ENCODE measurements at regions not wholly inside any gene's neighbourhood (a gene's known extent, or its start where the extent isn't known, plus 50 kb on each side); places are given as distances from the start of the nearest gene placed in this dataset.

DNA sequence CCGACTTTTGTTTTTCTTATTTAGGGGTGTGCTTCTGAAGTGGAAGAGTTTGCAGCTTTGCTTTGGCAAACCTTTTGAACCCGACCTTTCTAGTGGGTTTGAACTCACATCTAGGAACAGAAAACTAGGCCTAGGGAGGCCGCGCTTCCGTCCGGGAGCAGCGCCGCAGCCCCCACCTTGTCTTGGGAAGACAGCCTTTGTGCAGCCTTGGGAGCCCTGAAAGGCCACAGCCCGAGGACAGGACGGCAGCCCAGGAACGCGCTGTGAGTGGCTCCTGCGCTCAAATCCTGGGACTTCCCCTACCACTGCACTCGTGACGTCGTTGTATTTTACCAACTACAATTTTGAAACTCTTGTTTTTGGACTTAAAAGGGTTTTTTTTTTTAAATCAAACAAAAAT lies 53.7 kb upstream of the ZNF267 start:
- H3K36me3 ChIP-seq (ENCODE audit: control insufficient read depth in 2 of 2, insufficient read depth in 2 of 2, low read length in 1 of 2), result no peaks in the 10 kb centered on the region
- 89% methylated on average over 16 of the region's 16 CpGs for WGBS (ENCODE audit: insufficient coverage, insufficient replicate concordance, low lambda C conversion rate, missing lambda C conversion rate)
- TF ChIP-seq TCF7 (IDR thresholded peaks at IDR 0.05; ENCODE audit: borderline replicate concordance) (no peak), CEBPB (IDR thresholded peaks at IDR 0.05; ENCODE audit: borderline replicate concordance in 1 of 2, low read depth in 2 of 2, low read length in 2 of 2) (no peak), NBN (IDR thresholded peaks at IDR 0.05) (no peak), JUNB (IDR thresholded peaks at IDR 0.05) (no peak), HDGF (IDR thresholded peaks at IDR 0.05) (no peak), RB1 (IDR thresholded peaks at IDR 0.05; ENCODE audit: borderline replicate concordance) (no peak), TBL1XR1 (IDR thresholded peaks at IDR 0.05; ENCODE audit: low read depth, low read length) (no peak), PAX5 (IDR thresholded peaks at IDR 0.05; ENCODE audit: borderline replicate concordance, low read depth, low read length) (no peak), RFX5 (IDR thresholded peaks at IDR 0.05; ENCODE audit: low read depth, low read length) (no peak), BHLHE40 (IDR thresholded peaks at IDR 0.05; ENCODE audit: borderline replicate concordance in 1 of 2, low read depth in 2 of 2, low read length in 1 of 2) (no peak), NFIC (IDR thresholded peaks at IDR 0.05; ENCODE audit: low read depth, low read length) (no peak), GATAD2B (conservative IDR thresholded peaks at IDR 0.05; ENCODE audit: low read depth) (no peak)
- TF ChIP-seq, protein P1, sequence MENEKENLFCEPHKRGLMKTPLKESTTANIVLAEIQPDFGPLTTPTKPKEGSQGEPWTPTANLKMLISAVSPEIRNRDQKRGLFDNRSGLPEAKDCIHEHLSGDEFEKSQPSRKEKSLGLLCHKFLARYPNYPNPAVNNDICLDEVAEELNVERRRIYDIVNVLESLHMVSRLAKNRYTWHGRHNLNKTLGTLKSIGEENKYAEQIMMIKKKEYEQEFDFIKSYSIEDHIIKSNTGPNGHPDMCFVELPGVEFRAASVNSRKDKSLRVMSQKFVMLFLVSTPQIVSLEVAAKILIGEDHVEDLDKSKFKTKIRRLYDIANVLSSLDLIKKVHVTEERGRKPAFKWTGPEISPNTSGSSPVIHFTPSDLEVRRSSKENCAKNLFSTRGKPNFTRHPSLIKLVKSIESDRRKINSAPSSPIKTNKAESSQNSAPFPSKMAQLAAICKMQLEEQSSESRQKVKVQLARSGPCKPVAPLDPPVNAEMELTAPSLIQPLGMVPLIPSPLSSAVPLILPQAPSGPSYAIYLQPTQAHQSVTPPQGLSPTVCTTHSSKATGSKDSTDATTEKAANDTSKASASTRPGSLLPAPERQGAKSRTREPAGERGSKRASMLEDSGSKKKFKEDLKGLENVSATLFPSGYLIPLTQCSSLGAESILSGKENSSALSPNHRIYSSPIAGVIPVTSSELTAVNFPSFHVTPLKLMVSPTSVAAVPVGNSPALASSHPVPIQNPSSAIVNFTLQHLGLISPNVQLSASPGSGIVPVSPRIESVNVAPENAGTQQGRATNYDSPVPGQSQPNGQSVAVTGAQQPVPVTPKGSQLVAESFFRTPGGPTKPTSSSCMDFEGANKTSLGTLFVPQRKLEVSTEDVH (IDR thresholded peaks at IDR 0.05; ENCODE audit: low read depth, partially characterized antibody), result no peak
- TF ChIP-seq, protein P2, sequence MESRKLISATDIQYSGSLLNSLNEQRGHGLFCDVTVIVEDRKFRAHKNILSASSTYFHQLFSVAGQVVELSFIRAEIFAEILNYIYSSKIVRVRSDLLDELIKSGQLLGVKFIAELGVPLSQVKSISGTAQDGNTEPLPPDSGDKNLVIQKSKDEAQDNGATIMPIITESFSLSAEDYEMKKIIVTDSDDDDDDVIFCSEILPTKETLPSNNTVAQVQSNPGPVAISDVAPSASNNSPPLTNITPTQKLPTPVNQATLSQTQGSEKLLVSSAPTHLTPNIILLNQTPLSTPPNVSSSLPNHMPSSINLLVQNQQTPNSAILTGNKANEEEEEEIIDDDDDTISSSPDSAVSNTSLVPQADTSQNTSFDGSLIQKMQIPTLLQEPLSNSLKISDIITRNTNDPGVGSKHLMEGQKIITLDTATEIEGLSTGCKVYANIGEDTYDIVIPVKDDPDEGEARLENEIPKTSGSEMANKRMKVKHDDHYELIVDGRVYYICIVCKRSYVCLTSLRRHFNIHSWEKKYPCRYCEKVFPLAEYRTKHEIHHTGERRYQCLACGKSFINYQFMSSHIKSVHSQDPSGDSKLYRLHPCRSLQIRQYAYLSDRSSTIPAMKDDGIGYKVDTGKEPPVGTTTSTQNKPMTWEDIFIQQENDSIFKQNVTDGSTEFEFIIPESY (IDR thresholded peaks at IDR 0.05), result no peak
- TF ChIP-seq, protein P3, sequence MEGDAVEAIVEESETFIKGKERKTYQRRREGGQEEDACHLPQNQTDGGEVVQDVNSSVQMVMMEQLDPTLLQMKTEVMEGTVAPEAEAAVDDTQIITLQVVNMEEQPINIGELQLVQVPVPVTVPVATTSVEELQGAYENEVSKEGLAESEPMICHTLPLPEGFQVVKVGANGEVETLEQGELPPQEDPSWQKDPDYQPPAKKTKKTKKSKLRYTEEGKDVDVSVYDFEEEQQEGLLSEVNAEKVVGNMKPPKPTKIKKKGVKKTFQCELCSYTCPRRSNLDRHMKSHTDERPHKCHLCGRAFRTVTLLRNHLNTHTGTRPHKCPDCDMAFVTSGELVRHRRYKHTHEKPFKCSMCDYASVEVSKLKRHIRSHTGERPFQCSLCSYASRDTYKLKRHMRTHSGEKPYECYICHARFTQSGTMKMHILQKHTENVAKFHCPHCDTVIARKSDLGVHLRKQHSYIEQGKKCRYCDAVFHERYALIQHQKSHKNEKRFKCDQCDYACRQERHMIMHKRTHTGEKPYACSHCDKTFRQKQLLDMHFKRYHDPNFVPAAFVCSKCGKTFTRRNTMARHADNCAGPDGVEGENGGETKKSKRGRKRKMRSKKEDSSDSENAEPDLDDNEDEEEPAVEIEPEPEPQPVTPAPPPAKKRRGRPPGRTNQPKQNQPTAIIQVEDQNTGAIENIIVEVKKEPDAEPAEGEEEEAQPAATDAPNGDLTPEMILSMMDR (IDR thresholded peaks at IDR 0.05 in 2 of 3, conservative IDR thresholded peaks at IDR 0.05 in 1 of 3; ENCODE audit: control insufficient read depth in 2 of 3, extremely low read depth in 1 of 3, insufficient read depth in 1 of 3, low read depth in 3 of 3, low read length in 3 of 3), result no peak
- SMC1A ChIA-PET (ENCODE audit: uncharacterized antibody, unreplicated experiment), result no interaction called here
- POLR2A ChIA-PET, result no interaction called here
- intact Hi-C loops (cut with micrococcal nuclease; ENCODE audit: unreplicated experiment), result no loop called here
- H3K79me2 ChIP-seq (ENCODE audit: control insufficient read depth, insufficient read depth, low read length), result no peaks in the 10 kb centered on the region
- FAIRE-seq (no peak), ATAC-seq (no peak), DNase-seq (ENCODE audit: low read depth, low spot score) (no peak)
- RAD21 ChIA-PET (ENCODE audit: unreplicated experiment), result no interaction called here
- no peak overlapping the region for H3K27ac ChIP-seq (ENCODE audit: control insufficient read depth, insufficient read depth)
- H3K4me1 ChIP-seq (ENCODE audit: control insufficient read depth, insufficient read depth, low read length), result no peaks in the 10 kb centered on the region
- H3K9ac ChIP-seq (ENCODE audit: control insufficient read depth, insufficient read depth, low read length), result no peak overlapping the region
- H3K4me3 ChIP-seq, result no peak overlapping the region
- in situ Hi-C loops (cut with MboI), result loop anchor here (5.0 kb wide), 1 partner anchor 48 kb away; no protein-coding TSS in a partner anchor
- H3K9me3 ChIP-seq (replicated peaks; ENCODE audit: control insufficient read depth, insufficient read depth, low read length), result no peaks in the 10 kb centered on the region; the same call in 2 of the 3 replicates
- CTCF ChIA-PET, result no interaction called here
- no peak overlapping the region for H3K4me2 ChIP-seq (ENCODE audit: control insufficient read depth, insufficient read depth)
- no peak overlapping the region for H2AFZ ChIP-seq (ENCODE audit: control insufficient read depth, low read depth, low read length)
- H3K27me3 ChIP-seq (replicated peaks in 1 of 2; ENCODE audit: control insufficient read depth in 2 of 2, insufficient read depth in 2 of 2, low read length in 1 of 2), result no peaks in the 10 kb centered on the region
- no peaks in the 10 kb centered on the region for H4K20me1 ChIP-seq (ENCODE audit: control insufficient read depth, insufficient read depth)
- no TSS peak for BruUV-seq (replicated peaks)

Data from GM12878 (cell line).